H1 (cell line): ENCODE measurements at regions not wholly inside any gene's neighbourhood (a gene's known extent, or its start where the extent isn't known, plus 50 kb on each side); places are given as distances from the start of the nearest gene placed in this dataset.

Experiments
- CTCF ChIA-PET: fragments of 300-600 bp; sonication (Branson Sonifier 250); formaldehyde crosslinking; loops from one replicate; lab custom pipeline; 2021; ENCODE audit not compliant: partially characterized antibody; lab: Charles Lee
- POLR2A ChIA-PET: fragments of 300-600 bp; sonication (Branson Sonifier 250); formaldehyde crosslinking; loops from one replicate; lab custom pipeline; 2021; ENCODE audit warnings: inconsistent platforms; ENCODE audit not compliant: partially characterized antibody; lab: Charles Lee
- DNase-seq, 2 experiments: peaks; one replicate each; pipeline versions ENCODE4 v3.0.0 to v3.0.0-alpha.2; 2010 to 2022; ENCODE audit warnings: low spot score in 2 of 2, low read depth in 1 of 2, mixed read lengths in 1 of 2
- FAIRE-seq: peaks from 2 replicates; lab custom pipeline; 2011; peaks lifted over from hg19 to GRCh38; lab: Jason Lieb, UNC
- H2AFZ ChIP-seq: 2 replicates; pipeline ENCODE4 v1.8.1; 2012; ENCODE audit warnings: low read length, inconsistent platforms
- H2AK5ac ChIP-seq: 2 replicates; pipeline ENCODE4 v1.6.1; 2013; ENCODE audit warnings: low read depth, low read length
- H2BK120ac ChIP-seq: replicated peaks from 2 replicates; pipeline ENCODE3; 2013; ENCODE audit warnings: low read depth, low read length, inconsistent platforms
- H2BK12ac ChIP-seq: 2 replicates; pipeline ENCODE4 v1.6.1; 2013; ENCODE audit warnings: low read depth, low read length
- H2BK15ac ChIP-seq: 2 replicates; pipeline ENCODE4 v1.6.1; 2013; ENCODE audit warnings: low read length
- H2BK20ac ChIP-seq: 2 replicates; pipeline ENCODE4 v1.6.1; 2013; ENCODE audit warnings: low read length
- H2BK5ac ChIP-seq: 2 replicates; pipeline ENCODE4 v1.6.1; 2013; ENCODE audit warnings: low read depth, low read length
- H3K14ac ChIP-seq: 2 replicates; pipeline ENCODE4 v1.6.1; 2013; ENCODE audit warnings: inconsistent platforms; ENCODE audit not compliant: insufficient read length
- H3K18ac ChIP-seq: 2 replicates; pipeline ENCODE4 v1.6.1; 2013; ENCODE audit warnings: low read length; ENCODE audit errors: extremely low read depth
- H3K23ac ChIP-seq: 2 replicates; pipeline ENCODE4 v1.6.1; 2013; ENCODE audit warnings: inconsistent platforms; ENCODE audit not compliant: insufficient read length
- H3K23me2 ChIP-seq: 2 replicates; pipeline ENCODE4 v1.6.1; 2013; ENCODE audit warnings: low read depth, low read length
- H3K27ac ChIP-seq: 2 replicates; pipeline ENCODE4 v1.6.1; 2011; ENCODE audit warnings: low read depth, low read length, inconsistent platforms
- H3K27me3 ChIP-seq, 4 experiments: replicated peaks in 1 of 4; 1 replicate in 1 of 4; 2 replicates in 3 of 4; pipeline versions ENCODE4 v1.6.1 to v1.8.1; 2011 to 2013; ENCODE audit warnings: low read length in 3 of 4, mild to moderate bottlenecking in 3 of 4, inconsistent platforms in 2 of 4, mixed read lengths in 2 of 4, moderate library complexity in 1 of 4; ENCODE audit not compliant: control insufficient read depth in 3 of 4, insufficient read depth in 3 of 4; ENCODE audit errors: extremely low read depth in 1 of 4
- H3K36me3 ChIP-seq, 4 experiments: 2 replicates each; pipeline versions ENCODE4 v1.6.1 to v1.8.1; 2011 to 2013; ENCODE audit warnings: mild to moderate bottlenecking in 4 of 4, low read length in 3 of 4, moderate library complexity in 2 of 4, control low read depth in 1 of 4, inconsistent platforms in 1 of 4; ENCODE audit not compliant: insufficient read depth in 4 of 4, control insufficient read depth in 2 of 4
- H3K4ac ChIP-seq: replicated peaks from 2 replicates; pipeline ENCODE3; 2013; ENCODE audit warnings: low read length, low read depth, mixed read lengths, inconsistent platforms; ENCODE audit not compliant: insufficient read length
- H3K4me1 ChIP-seq, 4 experiments: replicated peaks in 1 of 4; 1 replicate in 1 of 4; 2 replicates in 3 of 4; pipeline versions ENCODE4 v1.6.1 to v1.8.1; 2011 to 2013; ENCODE audit warnings: low read length in 3 of 4, inconsistent platforms in 2 of 4, mixed read lengths in 1 of 4; ENCODE audit not compliant: insufficient read depth in 4 of 4, control insufficient read depth in 3 of 4
- H3K4me2 ChIP-seq, 2 experiments: 2 replicates each; pipeline versions ENCODE4 v1.6.1 to v1.8.1; 2011 to 2013; ENCODE audit warnings: low read depth in 2 of 2, low read length in 2 of 2, control low read depth in 1 of 2, inconsistent platforms in 1 of 2, mild to moderate bottlenecking in 1 of 2; ENCODE audit not compliant: insufficient read depth in 1 of 2
- H3K4me3 ChIP-seq, 4 experiments: fragments of 200-600, 300-600 bp in 1 of 4; sonication (generic), shearing (Covaris generic), sonication (Bioruptor Twin) in 1 of 4; 2 replicates each; pipeline versions ENCODE4 v1.5.1 to v1.8.1; 2011 to 2016; ENCODE audit warnings: low read length in 4 of 4, low read depth in 3 of 4, control low read depth in 2 of 4, inconsistent platforms in 2 of 4, mild to moderate bottlenecking in 2 of 4, mixed read lengths in 1 of 4, moderate library complexity in 1 of 4; ENCODE audit not compliant: insufficient read depth in 2 of 4; ENCODE audit errors: extremely low read depth in 1 of 4
- H3K56ac ChIP-seq: replicated peaks from 2 replicates; pipeline ENCODE3; 2013; ENCODE audit warnings: low read depth, mild to moderate bottlenecking, mixed read lengths, low read length, inconsistent platforms; ENCODE audit not compliant: insufficient read length
- H3K79me1 ChIP-seq: 2 replicates; pipeline ENCODE4 v1.6.1; 2013; ENCODE audit warnings: low read depth, low read length, control low read depth
- H3K79me2 ChIP-seq, 2 experiments: 2 replicates each; pipeline versions ENCODE4 v1.6.1 to v1.8.1; 2012 to 2013; ENCODE audit warnings: low read length in 2 of 2, mild to moderate bottlenecking in 2 of 2, inconsistent platforms in 1 of 2; ENCODE audit not compliant: insufficient read depth in 2 of 2, control insufficient read depth in 1 of 2
- H3K9ac ChIP-seq, 4 experiments: replicated peaks in 1 of 4; 1 replicate in 1 of 4; 2 replicates in 3 of 4; pipeline versions ENCODE4 v1.6.1 to v1.8.1; 2011 to 2013; ENCODE audit warnings: low read depth in 3 of 4, low read length in 3 of 4, control low read depth in 2 of 4, mild to moderate bottlenecking in 2 of 4, moderate library complexity in 2 of 4, inconsistent platforms in 1 of 4; ENCODE audit errors: extremely low read depth in 1 of 4
- H3K9me3 ChIP-seq, 2 experiments: 2 replicates each; pipeline versions ENCODE4 v1.6.1 to v1.8.1; 2012 to 2013; ENCODE audit warnings: mild to moderate bottlenecking in 2 of 2, moderate library complexity in 2 of 2, control low read depth in 1 of 2, inconsistent platforms in 1 of 2, low read depth in 1 of 2, low read length in 1 of 2, mixed read lengths in 1 of 2; ENCODE audit not compliant: insufficient read depth in 2 of 2
- H4K20me1 ChIP-seq, 2 experiments: replicated peaks in 1 of 2; 2 replicates each; pipeline versions ENCODE3 to v1.8.1; 2011 to 2013; ENCODE audit warnings: inconsistent platforms in 2 of 2, low read length in 2 of 2, mild to moderate bottlenecking in 1 of 2; ENCODE audit not compliant: insufficient read depth in 2 of 2, control insufficient read depth in 1 of 2
- H4K5ac ChIP-seq: 2 replicates; pipeline ENCODE4 v1.6.1; 2013; ENCODE audit warnings: low read length, low read depth, mixed read lengths, inconsistent platforms; ENCODE audit not compliant: insufficient read length
- H4K8ac ChIP-seq: 2 replicates; pipeline ENCODE4 v1.8.0; 2013; ENCODE audit warnings: mild to moderate bottlenecking, moderate library complexity, low read length, inconsistent platforms; ENCODE audit not compliant: insufficient read depth; ENCODE audit errors: extremely low read depth
- H4K91ac ChIP-seq: replicated peaks from 2 replicates; pipeline ENCODE3; 2013; ENCODE audit warnings: low read length, mixed read lengths, inconsistent platforms; ENCODE audit not compliant: insufficient read length
- RBBP5 ChIP-seq: IDR thresholded peaks from 2 replicates; pipeline ENCODE4 v1.7.1; 2012; ENCODE audit warnings: low read depth, mild to moderate bottlenecking, inconsistent platforms, low read length, moderate library complexity, borderline replicate concordance
- SP2 ChIP-seq: IDR thresholded peaks from 2 replicates; pipeline ENCODE4 v1.6.1; 2012; ENCODE audit warnings: mild to moderate bottlenecking, low read length, inconsistent platforms
- WGBS, 2 experiments: shearing (Covaris generic) in 1 of 2; methylation state at CpG; one replicate each; pipeline versions ENCODE4 v1.1.6 to v1.1.7; 2013 to 2015; ENCODE audit warnings: low lambda C conversion rate in 2 of 2, mixed read lengths in 2 of 2, inconsistent platforms in 1 of 2, low coverage in 1 of 2, missing lambda C conversion rate in 1 of 2; ENCODE audit not compliant: insufficient replicate concordance in 2 of 2, insufficient coverage in 1 of 2, insufficient read length in 1 of 2; ENCODE audit errors: extremely low coverage in 1 of 2, missing lambda C conversion rate in 1 of 2; 5-methylcytosine and 5-hydroxymethylcytosine counted together

- no peak overlapping the region for H2BK12ac ChIP-seq
- no peak overlapping the region for H3K4me3 ChIP-seq
- H3K79me2 ChIP-seq: no peaks in the 10 kb centered on the region
- no peaks in the 10 kb centered on the region for H3K23me2 ChIP-seq
- no peak overlapping the region for H3K4ac ChIP-seq
- H3K9ac ChIP-seq: no peak overlapping the region
- no peak overlapping the region for H2BK120ac ChIP-seq
- H2BK20ac ChIP-seq: no peak overlapping the region
- no peak overlapping the region for H2AK5ac ChIP-seq
- no peak overlapping the region for H3K56ac ChIP-seq
- no peak overlapping the region for H3K23ac ChIP-seq
- WGBS, 2 experiments: 87% methylated on average over 1 of the region's 1 CpG; no CpG with 5 or more reads in 1 of the 2 experiments
- no peaks in the 10 kb centered on the region for H3K36me3 ChIP-seq
- no peak overlapping the region for H3K18ac ChIP-seq
- no peak overlapping the region for H4K91ac ChIP-seq
- peaks cover 0 to 3% (median 0%) of the 10 kb centered on the region in 4 experiments; a peak in 3 of 7 replicates for H3K27me3 ChIP-seq
- H3K4me1 ChIP-seq: peaks cover 0 to 4% (median 2%) of the 10 kb centered on the region in 4 experiments; a peak in 2 of 7 replicates
- H2BK5ac ChIP-seq: no peak overlapping the region
- no peaks in the 10 kb centered on the region for H3K79me1 ChIP-seq
- no peak overlapping the region for H3K4me2 ChIP-seq
- no peak overlapping the region for H2AFZ ChIP-seq
- FAIRE-seq (no peak), DNase-seq (no peak)
- ChIA-PET POLR2A (no interaction called here), CTCF (no interaction called here)
- H3K9me3 ChIP-seq: no peaks in the 10 kb centered on the region
- H3K14ac ChIP-seq: no peak overlapping the region
- H4K20me1 ChIP-seq: no peaks in the 10 kb centered on the region
- no peak overlapping the region for H4K8ac ChIP-seq
- H3K27ac ChIP-seq: no peak overlapping the region
- no peak overlapping the region for H2BK15ac ChIP-seq
- H4K5ac ChIP-seq: no peak overlapping the region
- TF ChIP-seq RBBP5 (no peak), SP2 (no peak)
These were observed 86.1 kb upstream of the EYA2 start for GRCh38 chr20:46808565-46808964.
